Muscle of leg (tissue), 3 donors: ENCODE measurements at regions not wholly inside any gene's neighbourhood (a gene's known extent, or its start where the extent isn't known, plus 50 kb on each side); places are given as distances from the start of the nearest gene placed in this dataset.

Experiments used
- DNase-seq: peaks from one replicate; pipeline ENCODE4 v3.0.0; 2013
- H3K27ac ChIP-seq: one replicate; pipeline ENCODE4 v1.5.1; 2013; ENCODE audit warnings: mild to moderate bottlenecking, low read length, control low read depth
- H3K27me3 ChIP-seq: one replicate; pipeline ENCODE4 v1.6.1; 2013; ENCODE audit warnings: low read length; ENCODE audit not compliant: control insufficient read depth, insufficient read depth
- H3K36me3 ChIP-seq: one replicate; pipeline ENCODE4 v1.6.1; 2013; ENCODE audit warnings: low read length; ENCODE audit not compliant: control insufficient read depth, insufficient read depth
- H3K4me1 ChIP-seq: one replicate; pipeline ENCODE4 v1.6.1; 2013; ENCODE audit warnings: low read length; ENCODE audit not compliant: control insufficient read depth, insufficient read depth
- H3K4me3 ChIP-seq: one replicate; pipeline ENCODE4 v1.5.1; 2013; ENCODE audit warnings: low read length, control low read depth
- H3K9me3 ChIP-seq: replicated peaks from 2 replicates; pipeline ENCODE4 v1.6.1; 2013; ENCODE audit warnings: low read depth, low read length; ENCODE audit not compliant: control insufficient read depth
- WGBS: methylation state at CpG from one replicate; pipeline ENCODE4 v1.1.5; 2013; ENCODE audit warnings: missing lambda C conversion rate; ENCODE audit not compliant: insufficient coverage; 5-methylcytosine and 5-hydroxymethylcytosine counted together

DNA sequence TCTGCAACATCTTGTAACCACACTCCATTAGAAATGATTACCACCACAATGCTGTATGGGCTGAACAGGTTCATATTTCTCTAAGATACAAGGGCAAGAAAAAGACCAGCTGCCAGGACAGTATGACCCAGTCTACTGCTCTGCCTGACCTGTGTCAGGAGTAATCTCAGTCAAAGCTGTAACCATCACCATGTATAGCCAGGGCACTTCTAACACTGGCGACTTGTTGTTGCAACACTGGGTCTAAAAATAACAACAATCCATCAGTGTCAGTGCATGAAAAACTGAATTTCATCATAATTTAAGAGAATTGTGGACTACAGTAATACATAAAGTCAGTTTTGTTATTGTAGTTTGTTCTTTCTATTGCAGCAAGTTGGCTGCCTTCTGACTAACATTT is 738.6 kb upstream of the ADGRB3 start:
- Histone ChIP-seq H3K27ac (no peak overlapping the region), H3K9me3 (peaks cover 4% of the 10 kb centered on the region), H3K4me3 (no peak overlapping the region), H3K4me1 (no peaks in the 10 kb centered on the region), H3K27me3 (no peaks in the 10 kb centered on the region), H3K36me3 (no peaks in the 10 kb centered on the region)
- no peak for DNase-seq
- no CpG with 5 or more reads among the region's 1 CpG for WGBS

DNA sequence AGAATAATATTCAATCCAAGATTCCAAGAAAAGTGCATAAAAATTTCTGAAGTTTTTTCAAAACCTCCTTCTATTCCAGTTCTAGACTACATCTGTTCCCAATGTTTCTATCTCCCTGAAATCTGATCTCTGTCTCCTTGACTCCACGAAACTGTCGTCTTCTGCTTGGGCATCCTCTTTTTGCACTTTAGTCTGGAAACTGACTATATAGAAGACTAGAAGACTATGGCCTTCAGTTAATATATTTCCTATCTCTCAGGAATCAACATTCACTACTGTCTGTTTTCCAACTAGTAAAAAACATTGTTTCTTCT is 745.4 kb upstream of the ADGRB3 start:
- H3K4me3 ChIP-seq, result no peak overlapping the region
- 0% methylated on average over 1 of the region's 2 CpGs for WGBS
- H3K27me3 ChIP-seq, result no peaks in the 10 kb centered on the region
- H3K9me3 ChIP-seq, result peaks cover 24% of the 10 kb centered on the region
- no peaks in the 10 kb centered on the region for H3K36me3 ChIP-seq
- no peak overlapping the region for H3K27ac ChIP-seq
- no peak for DNase-seq
- H3K4me1 ChIP-seq, result no peaks in the 10 kb centered on the region

DNA sequence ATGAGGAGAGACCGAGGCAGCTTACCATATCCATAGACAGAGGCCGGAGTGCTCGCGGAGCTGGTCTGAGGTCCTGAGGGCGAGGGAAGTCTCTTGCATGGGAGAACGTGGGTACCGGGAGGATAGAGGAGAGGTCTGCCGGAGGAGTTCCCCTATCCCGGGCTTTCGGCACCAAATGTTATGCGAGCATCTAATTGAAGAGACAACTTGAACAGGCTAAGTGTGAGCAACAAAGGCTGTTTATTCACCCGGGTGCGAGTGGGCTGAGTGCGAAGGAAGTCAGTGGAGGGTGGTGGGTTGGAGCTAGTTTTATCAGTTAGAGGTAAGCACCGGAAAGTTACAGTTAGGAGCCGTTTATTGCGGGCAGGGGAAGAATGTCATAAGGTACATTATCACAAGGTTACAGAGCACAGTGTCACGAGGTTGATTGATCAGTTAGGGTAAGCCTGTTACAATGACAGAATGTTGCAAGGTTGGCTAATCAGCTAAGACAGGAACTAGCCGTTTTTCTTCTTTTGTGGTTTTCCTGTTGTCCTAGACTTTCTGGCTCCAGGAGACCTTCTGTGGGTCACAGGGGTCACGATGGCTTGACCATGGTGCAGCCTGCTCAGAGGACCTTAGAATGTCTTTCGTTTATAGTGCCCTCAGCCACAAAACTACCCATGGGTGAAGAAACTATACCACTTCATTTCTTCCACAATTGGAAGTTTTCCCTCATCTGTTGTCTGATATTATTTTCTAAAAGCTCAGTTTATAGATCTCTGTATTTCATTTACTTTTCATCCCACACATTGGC is 746.0 kb upstream of the ADGRB3 start:
- Histone ChIP-seq H3K36me3 (no peaks in the 10 kb centered on the region), H3K27ac (no peak overlapping the region), H3K27me3 (no peaks in the 10 kb centered on the region), H3K4me1 (no peaks in the 10 kb centered on the region), H3K4me3 (no peak overlapping the region), H3K9me3 (peaks cover 28% of the 10 kb centered on the region)
- DNase-seq, result no peak
- 85% methylated on average over 17 of the region's 21 CpGs for WGBS

DNA sequence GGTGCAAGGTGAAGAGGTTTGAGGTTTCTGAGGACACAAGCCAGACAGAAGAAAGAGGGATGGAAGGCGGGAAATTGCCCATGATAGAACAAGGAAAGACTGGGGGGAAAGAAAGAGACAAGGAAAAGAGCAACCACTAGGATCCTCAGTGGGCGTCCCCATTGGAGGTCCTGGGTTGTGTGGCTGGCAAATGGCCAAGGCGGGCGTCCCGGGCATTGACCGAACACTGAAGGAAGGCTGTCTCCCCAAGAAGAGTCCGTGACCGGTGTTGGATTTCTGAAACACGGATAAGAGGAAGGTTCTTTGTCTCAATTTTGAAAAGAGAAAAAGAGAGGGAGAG is 746.6 kb upstream of the ADGRB3 start:
- Histone ChIP-seq H3K9me3 (peaks cover 30% of the 10 kb centered on the region), H3K36me3 (no peaks in the 10 kb centered on the region), H3K27ac (no peak overlapping the region), H3K4me1 (no peaks in the 10 kb centered on the region), H3K27me3 (no peaks in the 10 kb centered on the region), H3K4me3 (no peak overlapping the region)
- 93% methylated on average over 9 of the region's 9 CpGs for WGBS
- DNase-seq, result no peak

DNA sequence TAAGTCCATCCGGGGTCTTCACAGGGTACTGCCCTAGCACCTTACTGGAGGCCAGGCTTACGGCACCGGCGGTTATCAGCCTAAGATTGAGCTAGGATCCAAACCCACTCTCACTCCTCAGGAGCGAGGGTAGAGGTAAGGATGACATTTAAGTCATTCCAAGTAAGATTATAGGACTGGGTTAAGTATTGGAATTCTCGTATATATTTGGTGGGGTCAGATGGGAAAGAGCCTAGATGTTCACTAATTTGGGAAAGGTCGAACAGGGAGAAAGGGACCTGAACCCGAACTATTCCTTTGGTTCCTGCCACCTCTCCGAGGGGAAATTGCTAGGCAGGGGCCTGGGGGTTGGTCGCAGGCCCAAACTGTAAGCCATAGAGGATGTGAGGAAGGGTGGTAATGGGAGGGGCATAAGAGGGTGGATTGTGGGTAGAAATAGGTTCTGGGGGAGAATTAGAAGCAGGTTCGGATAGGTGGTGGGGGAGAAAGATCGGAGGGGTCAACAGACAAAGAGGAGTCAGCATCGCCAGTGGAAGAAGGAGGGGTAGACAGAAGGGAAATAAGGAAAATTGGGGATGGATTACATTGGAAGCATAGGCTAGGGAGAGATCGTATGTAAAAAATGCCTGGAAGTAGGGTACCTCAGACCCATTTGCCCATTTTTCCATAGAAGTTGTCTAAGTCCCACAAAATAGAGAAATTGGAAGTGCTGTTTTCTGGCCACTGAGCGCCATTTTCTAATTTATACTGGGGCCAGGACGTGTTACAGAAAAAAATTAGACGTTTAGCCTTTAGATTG is 747.1 kb upstream of the ADGRB3 start:
- H3K9me3 ChIP-seq, result peaks cover 34% of the 10 kb centered on the region
- H3K27ac ChIP-seq, result no peak overlapping the region
- H3K4me1 ChIP-seq, result no peaks in the 10 kb centered on the region
- WGBS, result 92% methylated on average over 11 of the region's 17 CpGs
- H3K27me3 ChIP-seq, result no peaks in the 10 kb centered on the region
- DNase-seq, result no peak
- H3K36me3 ChIP-seq, result no peaks in the 10 kb centered on the region
- H3K4me3 ChIP-seq, result no peak overlapping the region

DNA sequence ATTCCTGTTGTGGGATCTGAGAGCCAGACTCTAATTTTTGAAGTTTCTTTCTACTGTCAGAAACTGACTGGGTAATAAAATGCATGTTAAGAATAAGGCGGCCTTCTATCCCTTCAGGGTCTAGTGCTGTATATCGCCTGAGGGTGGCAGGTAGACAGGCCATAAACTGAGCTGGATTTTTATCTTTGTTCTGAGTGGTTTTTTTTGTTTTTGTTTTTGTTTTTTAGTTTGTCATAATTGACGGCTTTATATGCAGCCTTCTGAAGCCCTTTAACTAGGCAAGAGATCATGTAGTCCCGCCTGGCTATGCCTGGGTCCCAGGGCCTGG is 747.7 kb upstream of the ADGRB3 start:
- no peaks in the 10 kb centered on the region for H3K4me1 ChIP-seq
- no peaks in the 10 kb centered on the region for H3K36me3 ChIP-seq
- H3K9me3 ChIP-seq, result peaks cover 37% of the 10 kb centered on the region
- no peak overlapping the region for H3K4me3 ChIP-seq
- no peak for DNase-seq
- H3K27me3 ChIP-seq, result no peaks in the 10 kb centered on the region
- H3K27ac ChIP-seq, result no peak overlapping the region
- WGBS, result 94% methylated on average over 2 of the region's 4 CpGs

DNA sequence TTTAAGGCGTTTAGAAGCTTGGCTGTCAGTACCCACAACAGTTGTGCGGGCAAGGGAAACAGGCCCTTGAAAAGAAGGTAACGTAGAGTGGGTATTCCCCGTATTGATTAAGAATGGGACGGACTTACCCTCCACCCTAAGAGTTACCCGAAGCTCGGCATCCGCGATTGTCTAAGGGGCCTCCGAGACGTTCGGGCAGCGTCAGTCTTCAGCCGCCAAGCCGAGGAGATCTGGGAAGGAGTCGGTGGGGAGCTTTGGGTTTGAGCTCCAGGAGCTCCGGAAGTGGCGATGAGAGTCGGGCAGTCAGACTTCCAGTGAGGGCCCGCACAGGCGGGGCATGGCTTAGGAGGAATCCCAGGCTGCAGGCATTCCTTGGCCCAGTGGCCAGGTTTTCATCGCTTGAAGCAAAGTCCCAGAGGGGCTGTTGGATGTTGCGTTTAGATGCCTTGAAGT is 748.2 kb upstream of the ADGRB3 start:
- no peak for DNase-seq
- 90% methylated on average over 15 of the region's 23 CpGs for WGBS
- no peak overlapping the region for H3K4me3 ChIP-seq
- no peaks in the 10 kb centered on the region for H3K4me1 ChIP-seq
- H3K27ac ChIP-seq, result no peak overlapping the region
- no peaks in the 10 kb centered on the region for H3K36me3 ChIP-seq
- no peaks in the 10 kb centered on the region for H3K27me3 ChIP-seq
- peaks cover 39% of the 10 kb centered on the region for H3K9me3 ChIP-seq

DNA sequence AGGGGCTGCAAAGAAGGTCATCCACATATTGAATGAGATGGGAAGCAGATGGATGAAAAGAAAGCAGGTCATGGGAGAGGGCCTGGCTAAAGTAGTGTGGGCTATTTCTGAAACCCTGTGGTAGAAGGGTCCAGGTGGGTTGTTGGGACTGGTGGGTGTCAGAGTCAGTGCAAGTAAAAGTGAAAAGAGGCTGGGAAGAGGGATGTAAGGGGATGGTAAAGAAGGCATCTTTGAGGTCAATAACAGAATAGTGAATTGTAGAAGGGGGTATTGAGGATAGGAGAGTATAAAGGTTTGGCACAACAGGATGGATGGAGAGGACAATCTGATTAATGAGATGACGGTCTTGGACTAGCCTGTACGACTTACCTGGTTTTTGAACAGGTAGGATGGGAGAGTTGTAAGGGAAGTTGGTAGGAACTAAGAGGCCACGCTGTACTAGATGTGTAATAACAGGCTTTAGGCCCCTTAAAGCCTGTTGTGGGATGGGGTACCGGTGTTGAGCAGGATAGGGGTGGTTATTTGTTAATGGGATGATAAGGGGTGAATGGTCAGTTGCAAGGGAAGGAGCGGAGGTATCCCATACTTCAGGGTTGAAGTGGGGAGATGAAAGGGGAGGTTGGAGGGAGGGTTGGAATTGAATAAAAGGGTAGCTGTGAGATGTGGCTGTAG is 748.9 kb upstream of the ADGRB3 start:
- no peaks in the 10 kb centered on the region for H3K36me3 ChIP-seq
- no peaks in the 10 kb centered on the region for H3K27me3 ChIP-seq
- H3K27ac ChIP-seq, result no peak overlapping the region
- WGBS, result 91% methylated on average over 5 of the region's 5 CpGs
- no peak overlapping the region for H3K4me3 ChIP-seq
- no peaks in the 10 kb centered on the region for H3K4me1 ChIP-seq
- no peak for DNase-seq
- peaks cover 39% of the 10 kb centered on the region for H3K9me3 ChIP-seq

DNA sequence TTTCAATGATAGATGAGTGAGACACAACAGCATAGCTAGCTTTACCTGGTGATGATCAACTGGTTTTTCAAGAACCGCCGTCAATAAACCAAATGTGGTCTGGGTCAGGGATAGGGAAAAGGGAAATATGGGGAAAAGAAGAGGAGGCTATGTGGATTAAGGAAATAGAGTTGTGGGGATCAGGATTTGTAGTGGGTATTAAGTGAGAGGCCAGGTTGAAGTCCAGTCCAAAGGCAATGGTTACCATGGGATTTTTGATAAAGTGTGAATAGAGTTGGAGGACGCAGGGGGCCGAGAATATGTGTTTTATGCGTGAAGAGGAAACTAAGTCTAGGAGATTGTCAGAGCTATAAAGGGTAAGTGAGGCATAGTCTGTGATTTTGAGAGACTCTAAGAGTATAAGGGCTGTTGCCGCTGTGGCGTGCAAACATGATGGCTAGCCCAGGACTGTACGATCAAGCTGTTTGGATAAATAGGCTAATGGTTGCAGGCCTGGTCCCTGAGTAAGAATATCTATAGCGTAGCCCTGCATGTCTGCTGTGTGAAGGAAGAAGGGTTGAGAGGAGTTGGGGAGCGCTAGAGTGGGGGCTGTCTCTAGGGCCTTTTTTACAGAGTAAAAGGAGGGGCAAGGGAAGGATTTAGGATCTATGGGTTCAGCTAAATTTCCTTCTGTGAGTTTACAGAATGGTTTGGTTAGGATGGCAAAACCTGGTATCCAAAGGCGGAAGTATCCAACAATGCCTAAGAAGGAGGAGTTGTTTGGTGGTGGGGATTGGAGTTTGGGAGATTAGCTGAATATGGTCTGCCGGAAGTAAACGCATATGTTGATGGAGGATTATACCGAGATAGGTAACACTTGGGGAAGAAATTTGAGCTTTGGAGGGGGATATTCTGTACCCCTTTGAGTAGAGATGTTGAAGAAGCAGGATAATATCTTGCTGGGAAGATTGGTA is 749.7 kb upstream of the ADGRB3 start:
- H3K27ac ChIP-seq, result no peak overlapping the region
- H3K4me1 ChIP-seq, result no peaks in the 10 kb centered on the region
- no peak overlapping the region for H3K4me3 ChIP-seq
- DNase-seq, result no peak
- H3K36me3 ChIP-seq, result no peaks in the 10 kb centered on the region
- peaks cover 41% of the 10 kb centered on the region for H3K9me3 ChIP-seq
- no peaks in the 10 kb centered on the region for H3K27me3 ChIP-seq
- 91% methylated on average over 13 of the region's 14 CpGs for WGBS
